Panc1 (cell line): ENCODE measurements at regions not wholly inside any gene's neighbourhood (a gene's known extent, or its start where the extent isn't known, plus 50 kb on each side); places are given as distances from the start of the nearest gene placed in this dataset.

ENCODE experiments used
- ATAC-seq: fragments of 200-7000 bp; cut with Tn5 transposase; 2 replicates; pipeline ENCODE4 v1.9.1; 2020; ENCODE audit warnings: mild to moderate bottlenecking, moderate library complexity
- BruUV-seq: library from RNA; stranded (reverse); fragments of 400-500 nt; replicated peaks from 2 replicates; lab custom pipeline; 2021; lab: Mats Ljungman, UMichigan
- CTCF ChIA-PET: fragments of 300-600 bp; sonication (Branson Sonifier 250); formaldehyde crosslinking; loops from one replicate; lab custom pipeline; 2022; ENCODE audit warnings: antibody characterized with exemption; lab: Charles Lee
- POLR2A ChIA-PET: fragments of 300-600 bp; sonication (Branson Sonifier 250); formaldehyde crosslinking; loops from one replicate; lab custom pipeline; 2022; ENCODE audit warnings: antibody characterized with exemption; lab: Charles Lee
- DNase-seq: peaks from one replicate; pipeline ENCODE4 v3.0.0-alpha.2; 2010; ENCODE audit warnings: low read depth, low spot score
- H3K27ac ChIP-seq: 2 replicates; pipeline ENCODE4 v1.5.1; 2011; ENCODE audit warnings: mild to moderate bottlenecking, low read length, inconsistent platforms
- H3K27me3 ChIP-seq: fragments of 200-500 bp; sonication (Bioruptor generic); 2 replicates; pipeline ENCODE4 v1.6.0; 2014; ENCODE audit warnings: low read length, inconsistent platforms; ENCODE audit not compliant: control insufficient read depth, insufficient read depth
- H3K36me3 ChIP-seq: fragments of 200-500 bp; sonication (Bioruptor generic); 2 replicates; pipeline ENCODE4 v1.5.1; 2014; ENCODE audit warnings: inconsistent platforms, mild to moderate bottlenecking, low read length, moderate library complexity; ENCODE audit not compliant: control insufficient read depth, insufficient read depth
- H3K4me1 ChIP-seq: 2 replicates; pipeline ENCODE4 v1.5.1; 2011; ENCODE audit warnings: inconsistent platforms, mild to moderate bottlenecking, low read length, moderate library complexity; ENCODE audit not compliant: control insufficient read depth, insufficient read depth
- H3K4me3 ChIP-seq, 2 experiments: 2 replicates each; pipeline ENCODE4 v1.5.1; 2011 to 2012; ENCODE audit warnings: low read depth in 2 of 2, low read length in 2 of 2, mild to moderate bottlenecking in 2 of 2, inconsistent platforms in 1 of 2, moderate library complexity in 1 of 2
- H3K9me3 ChIP-seq: fragments of 200-500 bp; sonication (Bioruptor generic); 2 replicates; pipeline ENCODE4 v1.5.1; 2014; ENCODE audit warnings: low read depth, mild to moderate bottlenecking, inconsistent platforms, low read length, moderate library complexity; ENCODE audit not compliant: control insufficient read depth, insufficient read depth
- CTCF ChIP-seq: fragments of 450-650 bp; IDR thresholded peaks from 2 replicates; pipeline ENCODE4 v1.5.1; 2017; ENCODE audit warnings: mild to moderate bottlenecking
- POLR2AphosphoS5 ChIP-seq: IDR thresholded peaks from 2 replicates; pipeline ENCODE4 v1.6.1; 2012; ENCODE audit warnings: mild to moderate bottlenecking, low read depth, low read length, moderate library complexity
- REST ChIP-seq, 2 experiments: IDR thresholded peaks; 2 replicates each; pipeline ENCODE4 v1.6.1; 2011 to 2012; ENCODE audit warnings: low read depth in 2 of 2, control low read depth in 1 of 2, low read length in 1 of 2, mild to moderate bottlenecking in 1 of 2, moderate library complexity in 1 of 2; ENCODE audit not compliant: insufficient read depth in 1 of 2
- SIN3A ChIP-seq: IDR thresholded peaks from 2 replicates; pipeline ENCODE4 v1.6.1; 2012; ENCODE audit warnings: low read depth, mild to moderate bottlenecking, low read length, moderate library complexity, borderline replicate concordance; ENCODE audit not compliant: insufficient read depth
- TCF7L2 ChIP-seq: IDR thresholded peaks from 2 replicates; pipeline ENCODE4 v1.6.1; 2011; ENCODE audit warnings: mild to moderate bottlenecking, low read depth, low read length, inconsistent platforms
- in situ Hi-C: cut with HindIII; loops from 2 replicates; pipeline ENCODE4 v1.10.0; 2016; ENCODE audit warnings: low sequenced_read_pairs, low pct_unique_long_range_greater_than_20kb
- intact Hi-C: fragments of 100-400 bp; cut with micrococcal nuclease; formaldehyde crosslinking; loops from one replicate; pipeline ENCODE4 v1.10.0; 2022; ENCODE audit not compliant: unreplicated experiment

GRCh38 chr10:128497660-128498377 lies 371.6 kb upstream of the MKI67 start:
- intact Hi-C loops, result no loop called here
- H3K4me3 ChIP-seq, result no peak overlapping the region
- DNase-seq, result no peak
- H3K36me3 ChIP-seq, result no peaks in the 10 kb centered on the region
- ChIA-PET POLR2A (no interaction called here), CTCF (no interaction called here)
- in situ Hi-C loops, result no loop called here
- no peaks in the 10 kb centered on the region for H3K9me3 ChIP-seq
- no TSS peak for BruUV-seq
- H3K27me3 ChIP-seq, result no peaks in the 10 kb centered on the region
- no peaks in the 10 kb centered on the region for H3K4me1 ChIP-seq
- H3K27ac ChIP-seq, result no peak overlapping the region
- no peak for ATAC-seq
- no peak for TF ChIP-seq POLR2AphosphoS5
- no peak for TF ChIP-seq REST (IDR thresholded peaks at IDR 0.05; ENCODE audit: insufficient read depth in 1 of 2, low read depth in 2 of 2, low read length in 1 of 2)
- TF ChIP-seq SIN3A, result no peak
- TF ChIP-seq TCF7L2, result no peak
- no peak for TF ChIP-seq CTCF

DNA sequence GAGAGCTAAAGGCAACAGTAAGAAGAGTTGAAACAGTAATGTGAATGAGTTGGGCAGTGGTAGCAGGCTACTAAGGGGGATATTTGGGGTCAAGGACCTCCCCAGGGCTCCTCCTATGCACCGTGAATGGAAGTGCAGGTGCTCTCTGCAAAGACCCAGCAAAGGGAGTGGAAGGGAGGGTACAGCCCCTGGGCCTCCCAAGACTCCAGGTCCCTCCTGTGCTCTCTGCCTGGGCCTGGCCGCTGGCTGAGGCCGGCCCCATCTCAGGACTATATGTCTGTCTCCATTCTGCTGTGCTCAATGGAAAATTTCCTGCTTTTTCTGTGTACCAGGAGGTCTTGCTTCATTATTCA lies 372.1 kb upstream of the MKI67 start:
- in situ Hi-C loops, result no loop called here

More for the DNA sequence above, 372.1 kb upstream of the MKI67 start:
- Histone ChIP-seq H3K36me3 (no peaks in the 10 kb centered on the region), H3K4me1 (no peaks in the 10 kb centered on the region), H3K27ac (no peak overlapping the region), H3K9me3 (no peaks in the 10 kb centered on the region), H3K4me3 (no peak overlapping the region), H3K27me3 (no peaks in the 10 kb centered on the region)
- ATAC-seq, result no peak
- no TSS peak for BruUV-seq
- intact Hi-C loops, result no loop called here
- TF ChIP-seq CTCF, result no peak
- TF ChIP-seq POLR2AphosphoS5, result no peak
- TF ChIP-seq REST (IDR thresholded peaks at IDR 0.05; ENCODE audit: insufficient read depth in 1 of 2, low read depth in 2 of 2, low read length in 1 of 2), result no peak
- TF ChIP-seq TCF7L2, result no peak
- TF ChIP-seq SIN3A, result no peak
- DNase-seq, result no peak
- CTCF ChIA-PET, result no interaction called here
- POLR2A ChIA-PET, result no interaction called here
